K562 (cell line): ENCODE measurements at regions not wholly inside any gene's neighbourhood (a gene's known extent, or its start where the extent isn't known, plus 50 kb on each side); places are given as distances from the start of the nearest gene placed in this dataset.

Experiments used
- ATAC-seq: fragments of 200-7000 bp; cut with Tn5 transposase; 3 replicates; pipeline ENCODE4 v1.9.1; 2020; ENCODE audit warnings: moderate library complexity
- BruUV-seq: library from RNA; stranded (reverse); fragments of 400-500 nt; replicated peaks from 2 replicates; lab custom pipeline; 2021; lab: Mats Ljungman, UMichigan
- CTCF ChIA-PET: fragments of 300-600 bp; formaldehyde crosslinking; extraction: SDS; loops from one replicate; lab custom pipeline; 2021; ENCODE audit warnings: low intra/inter-chr PET ratio; lab: Yijun Ruan, JAX
- POLR2A ChIA-PET: fragments of 300-600, 350-650 bp; sonication (Branson Sonifier 250); formaldehyde crosslinking; extraction: SDS; loops from one replicate; lab custom pipeline; 2021; ENCODE audit warnings: antibody characterized with exemption, inconsistent platforms; lab: Yijun Ruan, JAX
- DNase-seq, 4 experiments: peaks; one replicate each; pipeline versions ENCODE4 v3.0.0 to v3.0.0-alpha.2; 2011 to 2018; ENCODE audit warnings: low spot score in 3 of 4, mixed read lengths in 3 of 4; ENCODE audit errors: extremely low read depth in 1 of 4
- FAIRE-seq: peaks from 2 replicates; lab custom pipeline; 2011; peaks lifted over from hg19 to GRCh38; lab: Jason Lieb, UNC
- H2AFZ ChIP-seq: 2 replicates; pipeline ENCODE4 v1.6.0; 2011; ENCODE audit warnings: low read depth, low read length, control low read depth, inconsistent platforms
- H3K27ac ChIP-seq: fragments of 200-600 bp; 3 replicates; pipeline ENCODE4 v1.8.0; 2011; ENCODE audit warnings: low read depth, mild to moderate bottlenecking, control low read depth, inconsistent platforms, low read length, moderate library complexity, mixed read lengths; ENCODE audit errors: extremely low read depth
- H3K27me3 ChIP-seq, 2 experiments: fragments of 300-600 bp in 1 of 2; 2 replicates in 1 of 2; 3 replicates in 1 of 2; pipeline versions ENCODE4 v1.6.0 to v1.8.0; 2011; ENCODE audit warnings: inconsistent platforms in 2 of 2, low read length in 2 of 2, mild to moderate bottlenecking in 1 of 2, mixed read lengths in 1 of 2, moderate library complexity in 1 of 2; ENCODE audit not compliant: control insufficient read depth in 2 of 2, insufficient read depth in 2 of 2
- H3K36me3 ChIP-seq: fragments of 300-600 bp; 3 replicates; pipeline ENCODE4 v1.8.0; 2011; ENCODE audit warnings: mild to moderate bottlenecking, low read length, inconsistent platforms; ENCODE audit not compliant: control insufficient read depth, insufficient read depth
- H3K4me1 ChIP-seq, 2 experiments: fragments of 200-600 bp in 1 of 2; replicated peaks in 1 of 2; 2 replicates in 1 of 2; 3 replicates in 1 of 2; pipeline versions ENCODE4 v1.5.1 to v1.8.0; 2011; ENCODE audit warnings: inconsistent platforms in 2 of 2, low read length in 2 of 2, mild to moderate bottlenecking in 1 of 2, mixed read lengths in 1 of 2, moderate library complexity in 1 of 2; ENCODE audit not compliant: control insufficient read depth in 2 of 2, insufficient read depth in 2 of 2
- H3K4me2 ChIP-seq: 2 replicates; pipeline ENCODE4 v1.6.1; 2011; ENCODE audit warnings: low read length, control low read depth, inconsistent platforms, mixed read lengths; ENCODE audit not compliant: insufficient read depth
- H3K4me3 ChIP-seq: fragments of 200-600 bp; sonication (generic), shearing (Covaris generic); 2 replicates; pipeline ENCODE4 v1.5.1; 2016; ENCODE audit warnings: control low read depth, inconsistent platforms
- H3K79me2 ChIP-seq: fragments of 200-600 bp; 3 replicates; pipeline ENCODE4 v1.8.0; 2011; ENCODE audit warnings: low read length, inconsistent platforms; ENCODE audit not compliant: control insufficient read depth, insufficient read depth
- H3K9ac ChIP-seq, 2 experiments: 2 replicates each; pipeline versions ENCODE4 v1.6.0 to v1.6.1; 2011; ENCODE audit warnings: low read depth in 2 of 2, low read length in 2 of 2, control low read depth in 1 of 2, inconsistent platforms in 1 of 2, mild to moderate bottlenecking in 1 of 2, mixed read lengths in 1 of 2; ENCODE audit not compliant: insufficient read depth in 1 of 2
- H3K9me1 ChIP-seq: one replicate; pipeline ENCODE4 v1.6.0; 2011; ENCODE audit warnings: inconsistent platforms, mild to moderate bottlenecking, low read length, moderate library complexity; ENCODE audit not compliant: control insufficient read depth, insufficient read depth
- H3K9me3 ChIP-seq: replicated peaks from 2 replicates; pipeline ENCODE4 v1.5.1; 2011; ENCODE audit warnings: low read depth, low read length, inconsistent platforms; ENCODE audit not compliant: control insufficient read depth, insufficient read depth
- H4K20me1 ChIP-seq: replicated peaks from 2 replicates; pipeline ENCODE4 v1.6.1; 2011; ENCODE audit warnings: low read length, inconsistent platforms, mixed read lengths; ENCODE audit not compliant: control insufficient read depth, insufficient read depth
- ARID2 ChIP-seq: fragments of 450-650 bp; IDR thresholded peaks from 2 replicates; pipeline ENCODE4 v1.6.1; 2017; ENCODE audit warnings: antibody characterized with exemption, mild to moderate bottlenecking
- BDP1 ChIP-seq: IDR thresholded peaks from 3 replicates; pipeline ENCODE4 v1.6.1; 2011; ENCODE audit not compliant: insufficient read length, insufficient read depth
- CTCF ChIP-seq, 3 experiments: IDR thresholded peaks in 2 of 3; conservative IDR thresholded peaks in 1 of 3; 2 replicates each; pipeline ENCODE4 v1.5.1; 2011 to 2012; ENCODE audit warnings: low read length in 3 of 3, mild to moderate bottlenecking in 3 of 3, control low read depth in 2 of 3, improper control_type of control experiment in 1 of 3, inconsistent platforms in 1 of 3, low read depth in 1 of 3, mixed read lengths in 1 of 3, moderate library complexity in 1 of 3; ENCODE audit not compliant: insufficient read depth in 2 of 3
- DEAF1 ChIP-seq: fragments of 450-650 bp; formaldehyde crosslinking; IDR thresholded peaks from 2 replicates; pipeline ENCODE4 v1.4.0; 2020; ENCODE audit warnings: mild to moderate bottlenecking, moderate library complexity
- POLR2AphosphoS2 ChIP-seq: IDR thresholded peaks from 2 replicates; pipeline ENCODE4 v1.6.1; 2012; ENCODE audit warnings: low read length, improper control_type of control experiment
- RAD21 ChIP-seq, 2 experiments: fragments of 250-450 bp in 1 of 2; fragments of 450-650 bp in 1 of 2; sonication (Bioruptor Pico) in 1 of 2; formaldehyde crosslinking in 1 of 2; IDR thresholded peaks in 1 of 2; conservative IDR thresholded peaks in 1 of 2; 2 replicates each; pipeline versions ENCODE4 v1.4.0 to v1.8.0; 2020 to 2022; ENCODE audit warnings: mild to moderate bottlenecking in 2 of 2, moderate library complexity in 1 of 2
- SMC3 ChIP-seq: conservative IDR thresholded peaks from 2 replicates; pipeline ENCODE4 v1.6.1; 2011; ENCODE audit warnings: low read depth, low read length, improper control_type of control experiment; ENCODE audit not compliant: insufficient read depth
- THRA ChIP-seq: fragments of 450-650 bp; IDR thresholded peaks from 2 replicates; pipeline ENCODE4 v1.6.1; 2017; ENCODE audit warnings: mild to moderate bottlenecking, moderate library complexity
- WGBS: fragments of 100-300 bp; shearing (Covaris generic); methylation state at CpG from one replicate; pipeline ENCODE4 v1.1.6; 2016; ENCODE audit warnings: low coverage, mixed read lengths; ENCODE audit not compliant: insufficient coverage; ENCODE audit errors: missing lambda C conversion rate; 5-methylcytosine and 5-hydroxymethylcytosine counted together
- in situ Hi-C: fragments of 300-500 bp; cut with MboI; formaldehyde crosslinking; loops from 4 replicates; pipeline ENCODE4 v1.15.0; 2018; ENCODE audit warnings: inconsistent platforms, mixed read lengths
- intact Hi-C: fragments of 100-400 bp; cut with micrococcal nuclease; formaldehyde crosslinking; loops from 2 replicates; pipeline ENCODE4 v1.14.2; 2022

- FAIRE-seq (peak; percentile 92), DNase-seq (peak; percentile 72 to 80 (median 78)), ATAC-seq (peak; percentile 99)
- Histone ChIP-seq H3K9ac (no peak overlapping the region), H3K4me1 (no peaks in the 10 kb centered on the region), H3K27me3 (peaks cover 0 to 3% of the 10 kb centered on the region in 2 experiments; a peak in 2 of 5 replicates), H3K4me3 (no peak overlapping the region), H3K4me2 (no peak overlapping the region), H3K36me3 (no peaks in the 10 kb centered on the region), H3K9me1 (no peaks in the 10 kb centered on the region), H4K20me1 (no peaks in the 10 kb centered on the region), H3K79me2 (no peaks in the 10 kb centered on the region), H3K27ac (no peak overlapping the region), H3K9me3 (no peaks in the 10 kb centered on the region), H2AFZ (no peak overlapping the region)
- WGBS = 0% methylated on average over 10 of the region's 10 CpGs
- ChIA-PET CTCF (interaction anchor here (0.6 to 2.7 kb wide), 2 partner anchors 118 to 379 kb away, joined by 3 to 15 read pairs; no protein-coding TSS in a partner anchor), POLR2A (no interaction called here)
- in situ Hi-C loops = loop anchor here (5.0 kb wide), 1 partner anchor 122 kb away; no protein-coding TSS in a partner anchor
- no TSS peak for BruUV-seq
- intact Hi-C loops = loop anchor here (1.0 to 10.0 kb wide), 3 partner anchors 69 to 364 kb away; partner anchors contain the start of gene CXCL13
- 0 out of 2 replicates have a peak, but pooled peaks have one; percentile 23 for TF ChIP-seq ARID2
- TF ChIP-seq RAD21 (CRISPR knock-in tag; conservative IDR thresholded peaks at IDR 0.05 in 1 of 2, IDR thresholded peaks at IDR 0.05 in 1 of 2) = peak; percentile 73 to 77
- 0 out of 2 replicates have a peak, but pooled peaks have one; percentile 35 for TF ChIP-seq DEAF1 (CRISPR knock-in tag)
- peak; percentile 62 for TF ChIP-seq SMC3
- no peak for TF ChIP-seq THRA
- TF ChIP-seq BDP1 = no peak
- peak; percentile 80 to 86 (median 83) for TF ChIP-seq CTCF (IDR thresholded peaks at IDR 0.05 in 2 of 3, conservative IDR thresholded peaks at IDR 0.05 in 1 of 3; ENCODE audit: insufficient read depth in 2 of 3, low read depth in 1 of 3, low read length in 3 of 3)
- no peak for TF ChIP-seq POLR2AphosphoS2
Observed at GRCh38 chr4:77240469-77241066, 83.6 kb downstream of the CCNG2 start.
